HK-2 (cell line): ENCODE measurements at regions not wholly inside any gene's neighbourhood (a gene's known extent, or its start where the extent isn't known, plus 50 kb on each side); places are given as distances from the start of the nearest gene placed in this dataset.

ENCODE experiments used
- DNase-seq: peaks from one replicate; pipeline ENCODE4 v3.0.0-alpha.2; 2018; ENCODE audit not compliant: unreplicated experiment

GRCh38 chr7:145269418-145270161 lies 433.7 kb upstream of the TPK1 start:
- DNase-seq, result peak; percentile 1

GRCh38 chr7:145265180-145265579 lies 429.3 kb upstream of the TPK1 start:
- no peak for DNase-seq

- DNase-seq, result no peak
Observed at GRCh38 chr7:145263886-145264285, 428.0 kb upstream of the TPK1 start.

- no peak for DNase-seq
Observed at GRCh38 chr7:145252031-145252430, 416.2 kb upstream of the TPK1 start.

GRCh38 chr7:145224775-145225174 lies 388.9 kb upstream of the TPK1 start:
- DNase-seq, result no peak

- no peak for DNase-seq
Observed at GRCh38 chr7:145219461-145219860, 383.6 kb upstream of the TPK1 start.

GRCh38 chr7:145216866-145217265 lies 381.0 kb upstream of the TPK1 start:
- DNase-seq, result no peak

- DNase-seq, result no peak
Observed at GRCh38 chr7:145212050-145212449, 376.2 kb upstream of the TPK1 start.

- no peak for DNase-seq
Observed at GRCh38 chr7:145211211-145211610, 375.4 kb upstream of the TPK1 start.

- DNase-seq, result no peak
Observed at GRCh38 chr7:145193951-145194350, 358.1 kb upstream of the TPK1 start.

- DNase-seq, result no peak
Observed at GRCh38 chr7:145184956-145185355, 349.1 kb upstream of the TPK1 start.

- DNase-seq, result no peak
Observed at GRCh38 chr7:145183069-145183468, 347.2 kb upstream of the TPK1 start.

GRCh38 chr7:145175366-145175765 lies 339.5 kb upstream of the TPK1 start:
- DNase-seq, result no peak

GRCh38 chr7:145169908-145170307 lies 334.1 kb upstream of the TPK1 start:
- no peak for DNase-seq

GRCh38 chr7:145168879-145169278 lies 333.0 kb upstream of the TPK1 start:
- DNase-seq, result no peak

- no peak for DNase-seq
Observed at GRCh38 chr7:145168427-145168826, 332.6 kb upstream of the TPK1 start.

- DNase-seq, result no peak
Observed at GRCh38 chr7:145156834-145157233, 321.0 kb upstream of the TPK1 start.

- DNase-seq, result no peak
Observed at GRCh38 chr7:145152589-145152988, 316.7 kb upstream of the TPK1 start.

- no peak for DNase-seq
Observed at GRCh38 chr7:145151676-145152075, 315.8 kb upstream of the TPK1 start.

GRCh38 chr7:145147865-145148264 lies 312.0 kb upstream of the TPK1 start:
- no peak for DNase-seq

- no peak for DNase-seq
Observed at GRCh38 chr7:145143685-145144084, 307.8 kb upstream of the TPK1 start.

- no peak for DNase-seq
Observed at GRCh38 chr7:145134377-145134776, 298.5 kb upstream of the TPK1 start.

- DNase-seq, result no peak
Observed at GRCh38 chr7:145123502-145123901, 287.6 kb upstream of the TPK1 start.

- no peak for DNase-seq
Observed at GRCh38 chr7:145106001-145106400, 270.1 kb upstream of the TPK1 start.
